Dedifferentiated amniotic fluid mesenchymal stem cell (primary cell): ENCODE measurements at regions not wholly inside any gene's neighbourhood (a gene's known extent, or its start where the extent isn't known, plus 50 kb on each side); places are given as distances from the start of the nearest gene placed in this dataset.
"Not testable (repeated sequence)": the region's sequence is repeated elsewhere in the genome, so short reads cannot be mapped to it uniquely, and the experiment has no call there.

Experiments used
- DNase-seq: peaks from one replicate; pipeline ENCODE4 v3.0.0-alpha.2; 2016; ENCODE audit errors: extremely low spot score

GRCh38 chr18:49694402-49694801 lies 118.9 kb downstream of the ACAA2 start:
- DNase-seq, result no peak

DNA sequence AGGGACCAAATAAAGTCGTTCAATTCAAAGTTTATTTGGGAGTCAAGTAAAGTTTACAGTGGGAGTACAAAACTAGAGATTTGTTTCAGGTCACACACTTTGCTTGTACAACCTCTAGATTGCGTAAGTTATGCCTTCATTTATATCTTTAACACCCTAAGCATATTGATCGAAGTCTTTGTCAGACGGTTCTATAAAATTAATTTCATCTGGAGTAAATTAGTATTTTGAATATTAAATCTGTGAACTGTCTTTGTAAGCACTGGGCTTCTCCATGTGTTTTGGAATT lies 119.7 kb downstream of the ACAA2 start:
- no peak for DNase-seq

DNA sequence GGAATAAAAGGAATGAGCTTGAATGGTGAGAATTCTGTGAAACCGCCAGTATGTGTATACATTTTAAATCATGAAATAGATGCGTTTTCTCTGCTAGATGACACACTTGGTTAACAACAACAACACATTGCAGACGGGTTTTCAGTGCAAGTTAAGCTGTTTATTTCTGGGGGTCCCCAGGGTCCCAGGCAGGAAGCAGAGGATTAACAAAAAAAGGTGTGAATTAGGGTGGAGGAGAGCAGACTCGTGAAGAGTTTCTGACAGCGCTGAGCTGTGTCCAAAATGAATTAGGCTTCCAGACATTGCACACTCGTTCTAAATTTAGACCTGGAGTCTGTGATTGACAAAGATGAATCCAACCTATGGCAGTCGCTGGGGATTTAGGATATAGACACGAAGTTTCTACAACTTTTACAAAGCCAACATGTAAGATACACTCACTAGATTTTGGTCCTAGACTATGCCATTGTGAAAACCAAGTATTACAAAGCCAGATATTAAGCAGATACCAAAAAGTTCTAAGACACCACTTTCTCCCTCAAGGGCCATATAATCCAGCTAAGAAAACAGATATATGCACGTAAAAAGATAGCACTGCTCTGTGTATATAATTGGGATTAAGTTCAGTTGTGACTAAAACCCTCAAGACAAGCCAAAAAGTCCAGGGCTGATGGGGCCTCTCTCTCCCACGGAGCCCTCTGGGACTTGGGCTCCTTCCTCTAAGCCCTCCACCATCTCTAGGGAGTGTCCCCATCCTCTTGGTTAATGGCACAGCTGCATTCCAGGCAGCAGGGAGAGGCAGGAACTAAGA lies 120.2 kb downstream of the ACAA2 start:
- DNase-seq, result no peak

DNA sequence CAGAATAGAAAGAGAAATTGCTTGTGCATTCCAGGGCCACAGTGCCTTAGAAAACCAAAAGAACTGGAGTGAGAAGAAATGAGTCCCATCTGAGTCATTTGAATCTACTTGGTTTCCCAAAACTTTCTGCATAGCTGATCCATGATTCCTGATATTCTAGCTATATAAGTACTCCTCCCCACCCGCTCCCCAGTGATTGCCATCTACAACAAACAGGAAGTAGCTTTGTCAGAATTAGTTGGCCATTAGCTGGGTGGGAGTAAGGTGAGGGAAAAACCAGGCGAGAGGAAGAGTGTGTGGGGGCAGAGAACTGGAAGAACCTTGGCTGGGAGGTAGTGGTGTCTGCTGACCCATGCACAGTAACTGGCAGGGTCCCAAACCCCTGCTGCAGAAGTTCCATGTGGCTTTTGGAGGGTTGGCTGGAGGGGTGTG lies 122.1 kb downstream of the ACAA2 start:
- DNase-seq, result peak; percentile 84

DNA sequence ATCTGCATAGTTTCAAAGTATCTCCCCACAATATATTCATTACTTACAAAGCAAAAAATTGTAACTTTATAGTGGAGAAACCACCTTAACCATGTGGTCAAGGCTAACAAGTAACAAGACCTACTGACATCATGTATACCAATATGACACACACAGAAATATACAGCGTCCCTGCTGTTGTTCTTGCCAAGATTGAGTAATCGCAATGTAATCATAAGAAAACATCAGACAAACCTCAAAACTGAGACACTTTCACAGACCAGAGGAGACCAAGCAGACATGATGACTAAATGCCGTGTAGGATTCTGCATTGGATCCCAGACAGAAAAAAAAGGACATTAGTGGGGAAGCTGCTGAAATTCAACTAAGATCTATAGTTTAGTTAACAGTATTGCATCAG lies 123.0 kb downstream of the ACAA2 start:
- DNase-seq, result peak; percentile 87

DNA sequence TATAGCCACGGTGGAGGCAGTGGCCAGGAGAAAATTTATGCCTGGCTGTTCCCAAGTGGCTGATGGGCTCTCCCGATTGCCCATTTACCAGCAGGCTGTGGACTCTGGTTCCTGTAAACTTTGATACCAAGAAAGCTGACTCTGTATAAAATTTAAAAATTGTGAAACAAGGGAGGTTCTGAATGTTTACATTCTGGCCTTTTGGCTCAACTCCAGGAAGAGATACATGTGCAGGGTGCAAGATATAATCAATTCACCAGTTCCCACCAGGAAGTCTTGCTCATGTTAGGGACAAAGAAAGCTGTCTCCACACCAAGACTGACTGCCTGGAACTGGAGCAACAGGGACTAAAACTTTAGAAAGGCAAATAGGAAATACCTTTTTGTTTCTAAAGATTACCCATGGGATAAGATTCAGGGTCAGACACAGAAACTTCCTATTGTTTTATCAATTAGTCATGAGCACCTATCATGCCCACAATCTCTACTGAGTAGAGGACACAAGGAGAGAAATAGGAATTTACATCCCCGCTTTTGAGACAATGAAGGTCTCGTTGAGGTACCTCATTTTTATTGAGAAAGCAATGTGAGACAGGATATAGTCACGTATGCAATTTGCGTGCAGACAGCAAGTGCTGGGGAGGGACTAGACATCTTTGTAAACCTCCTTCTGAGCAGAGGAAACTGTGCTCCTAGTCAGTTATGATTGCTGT lies 123.5 kb downstream of the LIPG start:
- DNase-seq, result no peak

DNA sequence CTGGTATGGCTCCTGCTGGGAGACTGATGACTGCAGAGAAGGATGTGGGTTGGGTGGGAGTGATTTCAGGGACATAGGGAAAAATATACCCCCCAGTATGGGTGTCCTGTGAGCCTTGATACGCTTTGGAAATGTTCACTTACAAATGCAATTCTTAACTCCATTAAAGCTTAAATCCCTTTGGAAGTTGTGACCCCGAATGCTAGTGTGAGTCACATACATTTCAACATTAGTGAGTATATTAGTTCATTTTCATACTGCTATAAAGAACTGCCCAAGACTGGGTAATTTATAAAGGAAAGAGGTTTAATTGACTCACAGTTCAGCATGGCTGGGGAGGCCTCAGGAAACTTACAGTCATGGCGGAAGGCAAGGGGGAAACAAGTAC lies 120.9 kb downstream of the LIPG start:
- DNase-seq, result not testable (repeated sequence)

- DNase-seq, result no peak
These were observed 120.4 kb downstream of the LIPG start for GRCh38 chr18:49682173-49682802.

DNA sequence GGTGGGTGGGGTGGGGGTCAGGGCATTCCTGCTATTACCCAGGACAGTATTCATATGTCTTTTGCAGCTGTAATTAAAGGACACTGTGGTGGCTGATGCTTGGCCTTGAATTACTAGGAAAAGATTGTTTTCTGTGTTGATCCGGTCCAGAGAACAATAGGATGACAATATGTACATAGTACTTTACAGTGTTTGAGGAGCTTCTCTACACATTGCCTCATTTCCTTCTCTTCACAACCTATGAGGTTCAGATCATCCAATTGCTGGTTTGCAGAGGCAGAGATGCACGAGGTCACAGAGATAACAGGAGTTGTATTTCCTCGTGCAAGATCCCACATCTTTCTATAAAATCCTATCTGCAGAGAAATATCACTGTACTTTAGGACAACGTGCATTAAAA lies 119.5 kb downstream of the LIPG start:
- DNase-seq, result no peak

DNA sequence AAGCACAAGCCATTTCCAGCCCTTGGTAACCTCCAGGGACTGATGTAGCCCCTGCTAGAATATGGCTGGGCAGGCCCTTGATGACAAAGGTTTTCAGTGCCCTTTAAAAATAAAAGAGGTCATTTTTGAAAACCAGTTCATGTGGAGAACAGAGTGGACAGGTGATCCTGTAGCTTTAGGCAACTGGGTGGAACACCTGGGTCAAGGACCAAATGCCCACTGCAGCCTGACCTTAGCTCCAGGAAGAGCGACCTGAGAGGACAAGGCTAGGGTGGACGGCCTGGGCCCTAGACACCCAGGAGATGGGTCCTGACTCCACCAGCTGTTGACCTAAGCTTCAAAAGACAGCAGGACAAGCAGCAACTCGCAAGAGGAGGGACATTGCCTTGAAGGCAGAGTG lies 116.6 kb downstream of the LIPG start:
- no peak for DNase-seq

GRCh38 chr18:49677762-49678413 lies 116.0 kb downstream of the LIPG start:
- no peak for DNase-seq

DNA sequence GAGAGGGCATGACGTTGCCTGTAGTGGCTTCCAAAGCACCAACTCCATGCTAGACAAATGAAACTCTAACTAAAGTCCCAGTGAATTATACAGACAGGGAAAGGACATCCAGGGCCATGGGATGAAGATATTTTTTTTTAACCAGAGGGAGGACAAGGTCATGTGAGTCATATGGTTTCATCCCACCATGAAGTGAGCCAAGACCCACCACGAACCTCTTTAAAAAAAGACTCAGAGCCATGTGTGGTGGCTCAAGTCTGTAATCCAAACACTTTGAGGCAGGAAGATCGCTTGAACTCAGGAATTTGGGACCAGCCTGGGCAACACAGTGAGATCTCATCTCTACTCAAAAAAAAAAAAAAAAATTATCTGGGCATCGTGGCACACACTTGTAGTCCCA lies 115.2 kb downstream of the LIPG start:
- no peak for DNase-seq

DNA sequence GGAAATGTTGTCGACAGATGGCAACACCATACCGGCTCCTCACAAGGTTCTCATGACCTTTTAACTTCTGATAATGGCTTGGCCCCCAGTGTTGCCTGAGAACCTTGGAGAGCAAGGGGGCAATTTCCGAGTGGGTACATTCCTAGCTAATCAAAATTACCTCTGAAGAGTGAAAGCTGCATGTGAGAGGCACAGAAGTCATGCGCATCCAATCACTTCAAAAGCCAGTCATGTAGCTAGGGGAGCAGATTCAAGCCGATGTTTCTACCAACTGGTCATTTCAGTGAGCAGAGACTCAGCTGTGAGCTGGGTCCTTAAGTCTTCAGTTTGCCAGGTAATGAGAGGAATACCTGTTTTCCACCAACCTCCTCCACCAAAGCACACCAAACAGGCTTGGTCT lies 111.4 kb downstream of the LIPG start:
- DNase-seq, result no peak

DNA sequence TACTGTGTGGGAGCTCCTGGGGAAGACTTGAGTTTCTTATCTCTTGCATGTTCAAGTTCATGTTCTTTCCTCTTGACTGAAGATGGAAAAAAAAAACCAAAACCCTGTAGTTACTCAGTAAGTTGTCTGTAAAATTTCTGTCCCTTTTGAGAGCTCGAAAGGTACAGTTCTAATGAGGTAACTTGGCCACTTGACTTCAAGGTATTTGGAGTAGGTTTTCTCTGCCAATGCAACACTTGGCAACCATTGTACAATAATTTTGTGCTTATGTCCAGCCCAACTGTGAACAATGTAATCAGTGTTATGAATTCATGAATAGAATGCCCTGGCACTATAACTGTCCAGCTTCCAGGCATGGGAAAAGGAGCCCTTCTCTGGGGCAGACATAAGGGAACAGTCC lies 111.0 kb downstream of the LIPG start:
- no peak for DNase-seq

DNA sequence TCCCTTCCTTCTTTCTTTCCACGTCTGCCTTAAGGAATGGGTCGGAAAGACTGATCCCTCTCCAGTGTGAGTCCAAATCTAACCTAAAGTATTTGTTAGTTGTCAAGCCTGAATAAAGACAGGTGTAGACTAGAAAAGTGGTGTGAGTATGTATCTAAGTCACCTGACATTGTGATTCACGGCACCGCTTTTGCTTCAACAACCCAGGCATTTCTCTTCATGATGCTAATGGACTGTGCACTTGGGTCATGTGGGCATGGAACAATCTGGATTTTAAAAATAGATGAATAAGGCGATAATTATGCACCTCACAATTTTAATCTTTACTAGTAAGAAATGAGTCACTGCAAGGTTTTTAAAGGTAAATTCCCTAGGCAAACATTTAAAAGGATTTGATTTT lies 107.5 kb downstream of the LIPG start:
- no peak for DNase-seq

DNA sequence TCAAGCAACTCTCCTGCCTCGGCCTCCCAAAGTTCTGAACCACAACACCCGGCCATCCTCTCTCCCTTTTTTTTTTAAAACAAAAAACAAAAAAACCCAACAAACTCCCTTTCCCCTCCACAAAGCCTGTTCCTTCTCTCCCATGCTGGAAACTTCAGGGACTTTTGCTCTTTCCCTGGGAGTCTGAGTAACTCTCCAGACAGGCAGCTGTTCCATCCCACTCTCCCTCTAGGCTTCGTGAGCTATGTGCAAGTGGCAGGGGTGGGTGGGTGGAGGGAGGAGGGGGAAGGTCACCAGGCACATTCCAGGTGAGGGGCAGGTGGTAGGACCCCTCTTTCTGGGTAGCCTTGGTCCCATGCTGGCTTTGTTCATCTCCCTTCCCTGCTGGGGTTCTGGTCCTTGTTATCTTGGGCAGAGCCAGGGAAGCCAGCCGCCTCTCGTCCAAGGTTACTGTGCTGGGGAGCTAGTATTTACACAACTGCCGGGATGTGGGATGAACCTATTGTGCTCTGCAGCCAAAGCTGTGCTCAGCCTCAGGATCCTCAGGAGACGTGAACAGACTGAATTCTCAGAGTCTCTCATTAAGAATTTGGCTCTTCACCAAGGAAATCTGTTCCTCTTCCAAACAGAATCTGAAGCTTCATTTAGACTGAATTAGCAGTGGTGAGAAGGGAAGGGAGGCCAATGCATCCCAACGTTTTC lies 106.9 kb downstream of the LIPG start:
- no peak for DNase-seq

DNA sequence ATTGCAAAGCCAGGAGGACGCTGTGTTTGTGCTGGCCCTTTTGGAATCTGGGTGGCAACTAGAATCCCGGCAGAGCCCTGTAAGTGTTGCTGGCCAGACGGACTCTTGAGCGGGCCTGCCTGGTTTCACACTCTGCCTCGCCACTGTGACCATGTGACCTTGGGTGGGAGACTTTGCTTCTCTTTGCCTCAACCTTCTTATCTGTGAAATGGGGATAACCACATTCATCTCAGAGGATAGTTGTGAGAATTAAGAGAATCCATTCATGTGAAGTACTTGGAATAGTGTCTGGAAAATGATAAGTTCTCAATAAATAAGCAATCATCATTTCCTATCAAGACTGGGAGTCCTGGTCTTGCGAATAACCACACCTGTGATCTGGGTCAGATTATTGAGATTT lies 105.6 kb downstream of the LIPG start:
- no peak for DNase-seq

DNA sequence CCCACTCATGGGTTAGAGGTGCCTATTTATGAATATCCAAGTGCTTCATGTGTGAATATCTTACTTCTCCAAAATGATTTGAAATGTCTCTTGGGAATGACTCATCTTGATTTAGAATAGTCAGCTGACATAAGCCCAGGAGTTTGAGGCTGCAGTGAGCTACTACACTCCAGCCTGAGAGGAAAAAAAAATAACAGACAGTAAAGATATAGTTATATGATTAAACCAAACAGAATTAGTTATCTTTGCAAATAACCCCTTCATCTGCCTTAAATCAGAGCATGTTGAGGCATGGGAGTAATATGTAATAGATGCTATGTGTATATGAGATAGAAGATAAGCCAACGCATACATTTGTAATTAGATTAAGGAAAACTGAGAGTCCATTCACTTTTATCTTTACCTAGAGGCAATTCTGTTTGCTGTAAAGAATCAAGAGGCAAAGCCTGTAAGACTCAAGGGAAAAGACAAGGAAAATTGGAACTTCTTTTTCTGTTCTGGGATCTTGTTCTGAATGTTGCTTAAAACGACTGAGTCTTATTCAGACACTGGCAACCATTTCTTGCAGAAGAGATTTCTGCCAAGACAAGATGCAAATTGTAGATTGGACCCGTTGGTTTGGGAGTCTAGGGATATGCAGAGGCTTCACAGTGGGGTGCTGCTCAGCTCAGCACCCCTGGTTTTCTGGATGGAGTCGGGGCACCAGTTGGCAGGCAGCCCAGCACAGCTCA lies 104.4 kb downstream of the LIPG start:
- DNase-seq, result peak; percentile 21

DNA sequence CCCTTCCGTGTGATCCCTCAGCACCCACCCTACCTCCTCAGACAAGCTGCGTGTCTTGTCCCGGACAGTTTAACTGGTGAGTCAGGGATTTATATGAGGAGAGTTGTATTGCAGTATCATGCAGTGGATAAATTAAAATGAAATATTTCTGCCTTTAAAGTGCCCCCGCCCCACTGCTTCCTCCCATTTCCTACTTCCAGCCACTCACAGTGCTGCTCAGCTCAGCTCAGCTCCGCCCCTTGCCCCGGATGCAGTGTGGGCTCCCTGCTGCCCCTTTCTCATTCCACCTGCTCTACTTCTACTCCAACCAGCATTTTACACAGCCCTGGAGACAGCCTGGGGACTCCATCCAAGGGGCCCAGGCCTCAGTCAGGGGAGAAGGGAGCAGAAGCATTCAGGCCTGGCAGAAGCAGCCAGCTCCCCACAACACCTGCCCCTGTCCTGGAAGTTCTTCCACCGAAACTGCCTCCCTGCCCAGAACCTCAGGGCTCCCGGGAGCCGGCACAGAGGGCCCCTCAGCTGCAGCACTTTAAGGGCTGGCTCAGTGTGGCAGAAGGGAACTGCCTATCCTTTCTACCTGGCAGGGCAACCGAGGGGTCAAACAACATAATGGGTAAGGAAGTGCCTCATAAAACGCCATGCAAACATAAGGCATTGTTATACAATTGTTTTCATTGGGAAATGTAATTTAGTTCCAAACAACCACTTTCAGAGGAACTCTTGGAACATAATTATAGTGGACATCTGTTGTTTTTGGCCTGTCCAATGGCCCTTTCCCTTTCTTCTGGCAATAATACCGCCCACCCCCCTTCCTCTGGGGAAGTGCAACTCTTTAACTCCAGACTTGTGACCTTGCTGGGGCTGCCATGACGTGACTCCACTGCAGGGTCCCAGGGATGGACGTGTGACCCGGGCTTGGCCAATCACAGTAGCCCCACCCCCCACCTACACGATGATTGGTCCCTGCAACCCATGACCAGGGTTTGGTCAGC lies 102.3 kb downstream of the LIPG start:
- no peak for DNase-seq

GRCh38 chr18:49662506-49662905 lies 100.6 kb downstream of the LIPG start:
- DNase-seq, result no peak
